GM19238 (cell line): ENCODE measurements at regions not wholly inside any gene's neighbourhood (a gene's known extent, or its start where the extent isn't known, plus 50 kb on each side); places are given as distances from the start of the nearest gene placed in this dataset.
"Not testable (repeated sequence)": the region's sequence is repeated elsewhere in the genome, so short reads cannot be mapped to it uniquely, and the experiment has no call there.

ENCODE experiments used
- DNase-seq: peaks from one replicate; pipeline ENCODE4 v3.0.0; 2011; ENCODE audit warnings: low spot score; ENCODE audit not compliant: insufficient read length

DNA sequence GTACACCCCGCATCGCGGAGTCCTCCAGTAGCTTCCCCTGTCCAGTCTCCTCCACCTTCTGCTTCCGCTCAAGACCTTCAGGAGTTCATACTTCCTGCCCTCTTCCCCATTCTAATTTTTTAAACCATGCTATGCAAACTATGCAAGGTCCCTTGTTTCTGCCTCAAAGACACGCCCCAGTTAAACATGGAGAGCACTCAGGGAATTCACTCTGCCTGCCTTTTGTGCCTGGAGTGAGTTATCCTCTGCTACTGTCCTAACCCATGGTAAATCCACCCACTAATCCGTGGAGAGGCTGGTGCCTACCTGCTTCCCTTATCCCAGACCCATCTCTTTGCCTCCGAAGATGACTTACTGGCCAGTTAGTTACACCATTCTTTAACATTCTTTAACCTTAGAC lies 473.7 kb upstream of the JARID2 start:
- no peak for DNase-seq

DNA sequence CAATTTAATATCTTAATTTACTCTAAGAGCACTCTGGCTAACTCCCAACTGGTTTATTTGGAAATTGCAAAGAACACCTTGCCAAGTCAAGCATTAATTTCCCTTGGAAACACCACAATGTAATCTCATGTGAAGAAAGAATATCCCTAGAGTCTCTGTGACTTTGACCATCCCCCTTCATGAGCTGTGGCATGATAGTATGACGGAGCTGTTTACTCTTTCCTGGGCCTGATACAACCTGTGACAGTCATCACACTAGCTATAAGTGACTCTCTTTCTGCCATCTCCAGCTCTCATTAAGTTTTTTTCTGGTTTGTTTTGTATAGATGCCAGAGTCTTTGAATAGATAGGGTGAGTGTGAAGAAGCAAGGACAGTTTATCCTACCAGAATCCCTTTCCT lies 470.3 kb upstream of the JARID2 start:
- DNase-seq, result no peak

DNA sequence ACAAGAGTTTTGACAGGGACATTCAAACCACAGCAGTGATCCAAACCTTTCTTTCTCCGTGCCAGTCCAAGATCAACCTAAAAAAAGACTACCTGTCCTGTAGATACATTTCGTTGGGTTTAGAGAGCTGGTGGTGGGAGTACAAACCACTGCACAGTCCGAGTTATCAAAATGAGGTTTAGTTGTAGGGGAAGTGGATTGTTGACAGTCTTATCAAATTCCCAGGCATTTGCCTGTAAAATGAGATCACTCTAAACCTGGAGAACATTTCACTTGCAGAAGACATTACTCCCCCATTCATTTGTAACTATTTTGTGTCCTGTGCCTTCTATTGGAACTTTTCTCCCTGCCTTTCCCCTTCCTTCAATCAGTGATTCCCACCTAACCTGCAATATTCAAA lies 469.6 kb upstream of the JARID2 start:
- no peak for DNase-seq

DNA sequence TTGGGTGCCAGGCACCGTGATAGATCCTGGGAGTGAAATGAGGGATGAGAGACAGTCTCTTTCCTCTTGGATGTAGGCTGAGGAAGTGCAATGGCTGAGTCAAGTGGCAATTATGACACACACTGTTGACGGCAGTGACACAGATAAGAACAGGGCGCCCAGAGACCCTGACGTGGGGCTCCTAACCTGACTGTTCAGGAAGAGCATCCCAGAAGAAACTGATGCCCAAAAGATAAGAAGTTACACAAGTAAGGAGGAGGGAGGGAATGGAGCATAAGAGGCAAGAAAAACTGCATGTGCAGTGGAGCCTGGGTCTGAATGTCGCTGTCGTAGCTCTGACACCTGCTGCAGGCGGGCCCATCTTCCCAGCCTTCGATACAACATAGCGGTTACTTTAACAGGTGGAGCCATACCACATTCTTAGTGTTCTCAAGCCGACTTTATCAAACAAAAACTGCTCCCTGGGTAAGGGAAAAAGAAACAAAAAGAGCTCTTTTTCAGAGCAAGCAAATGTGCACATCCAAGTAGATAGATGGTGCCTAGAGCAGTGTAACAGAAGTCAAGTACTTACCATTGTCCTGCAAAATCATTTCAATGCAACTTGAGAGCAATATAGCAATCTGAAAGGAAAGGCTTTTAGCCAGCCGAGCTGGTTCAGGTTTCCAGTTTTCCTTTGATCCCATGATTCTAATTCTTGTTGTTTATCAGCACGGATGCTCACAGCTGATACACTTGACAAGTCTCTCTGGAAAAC lies 463.9 kb upstream of the JARID2 start:
- no peak for DNase-seq

DNA sequence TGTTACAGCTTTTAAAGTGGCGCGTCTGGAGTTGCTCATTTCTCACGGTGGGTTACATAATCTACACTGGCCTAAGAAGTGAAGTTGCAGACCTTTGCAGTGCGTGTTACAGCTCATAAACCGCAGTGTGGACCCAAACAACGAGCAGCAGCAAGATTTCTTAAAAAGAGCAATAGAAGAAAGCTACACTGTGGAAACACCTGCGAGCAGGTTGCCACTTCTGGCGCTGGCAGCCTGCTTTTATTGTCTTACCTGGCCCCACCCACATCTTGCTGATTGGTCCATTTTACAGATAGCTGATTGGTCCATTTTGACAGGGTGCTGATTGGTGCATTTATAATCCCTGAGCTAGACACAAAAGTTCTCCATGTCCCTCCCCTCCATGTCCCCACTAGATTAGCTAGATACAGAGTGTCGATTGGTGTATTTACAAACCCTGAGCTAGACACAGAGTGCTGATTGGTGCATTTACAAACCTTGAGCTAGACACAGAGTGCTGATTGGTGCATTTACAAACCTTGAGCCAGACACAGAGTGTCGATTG lies 462.9 kb upstream of the JARID2 start:
- not testable (repeated sequence) for DNase-seq

DNA sequence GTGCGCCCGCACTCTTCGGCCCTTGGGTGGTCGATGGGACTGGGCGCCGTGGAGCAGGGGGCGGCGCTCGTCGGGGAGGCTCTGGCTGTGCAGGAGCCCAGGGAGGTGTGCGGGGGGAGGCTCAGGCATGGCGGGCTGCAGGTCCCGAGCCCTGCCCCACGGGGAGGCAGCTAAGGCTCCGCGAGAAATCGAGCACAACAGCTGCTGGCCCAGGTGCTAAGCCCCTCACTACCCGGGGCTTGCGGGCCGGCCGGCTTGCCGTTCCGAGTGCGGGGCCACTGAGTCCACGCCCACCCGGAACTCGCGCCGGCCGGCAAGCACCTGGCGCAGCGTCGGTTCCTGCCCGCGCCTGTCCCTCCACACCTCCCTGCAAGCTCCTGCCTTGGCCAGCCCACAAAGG lies 462.3 kb upstream of the JARID2 start:
- DNase-seq, result no peak

DNA sequence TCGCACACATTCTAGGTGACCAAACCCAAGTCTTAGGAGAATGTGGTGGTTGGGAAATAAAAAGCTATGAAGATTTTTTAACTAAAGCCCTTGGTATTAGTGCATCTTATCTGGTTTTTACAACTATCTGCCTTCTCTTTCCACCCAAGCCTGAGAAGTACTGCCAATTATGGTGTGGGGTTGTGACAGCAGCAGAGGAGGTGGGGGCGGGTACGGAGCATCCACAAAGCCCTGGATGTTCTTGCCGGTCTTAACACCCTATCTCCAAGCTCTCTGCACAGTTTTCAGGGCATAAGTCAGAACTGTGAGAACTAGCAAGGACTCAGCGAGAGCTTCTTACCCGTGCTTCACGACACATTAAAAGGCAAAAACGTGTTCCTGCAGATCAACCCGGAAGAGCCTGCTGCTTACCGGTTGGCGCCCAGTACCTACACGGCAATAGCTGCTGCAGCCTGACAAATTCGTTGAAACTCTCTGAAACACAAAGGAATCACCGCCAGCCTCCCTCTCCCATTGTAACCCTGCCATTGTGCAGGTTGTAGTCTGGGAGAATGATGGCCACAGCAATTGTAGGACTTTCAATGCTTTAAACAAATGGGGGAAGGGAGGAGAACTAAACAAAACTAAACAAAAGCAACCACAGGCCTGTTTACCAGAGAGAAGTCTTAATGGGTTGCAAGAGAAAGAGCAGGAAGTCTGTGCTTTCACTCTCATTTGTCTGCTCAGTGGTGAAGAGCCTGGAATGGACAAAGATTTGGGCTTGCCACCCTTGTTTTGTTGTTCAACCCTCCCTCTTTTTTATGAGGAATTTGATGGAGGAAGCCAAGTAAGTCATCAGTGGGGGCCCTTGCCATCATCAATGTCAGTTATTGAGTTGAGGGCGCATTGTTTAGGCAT lies 461.0 kb upstream of the JARID2 start:
- DNase-seq, result no peak

DNA sequence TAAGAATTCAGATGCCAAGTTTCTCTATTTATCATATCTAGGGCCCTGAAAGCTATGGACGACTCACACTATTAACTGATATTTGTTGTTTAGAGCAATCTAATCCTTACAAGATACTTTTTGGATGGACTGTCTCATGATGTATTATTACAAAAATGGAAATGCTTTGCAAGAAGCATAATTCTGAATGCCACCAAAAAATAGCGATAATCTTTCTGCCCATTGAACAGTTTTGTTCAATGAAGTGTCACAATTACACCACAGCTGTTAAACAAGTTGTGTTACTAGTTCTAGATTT lies 460.4 kb upstream of the JARID2 start:
- DNase-seq, result no peak

DNA sequence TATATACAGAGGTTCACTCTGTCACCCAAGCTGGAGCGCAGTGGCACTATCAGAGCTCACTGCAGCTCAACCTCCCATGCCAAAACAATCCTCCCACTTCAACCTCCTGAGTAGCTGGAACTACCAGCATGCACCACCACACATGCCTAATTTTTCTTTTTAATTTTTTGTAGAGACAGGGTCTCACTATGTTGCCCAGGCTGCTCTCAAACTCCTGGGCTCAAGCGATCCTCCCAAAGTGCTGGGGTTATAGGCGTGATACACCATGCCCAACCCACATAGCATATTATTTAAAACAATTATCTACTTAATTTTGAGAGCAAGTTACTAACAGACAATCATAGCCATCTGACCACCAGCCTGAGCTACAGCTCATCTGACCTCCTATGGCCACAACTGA lies 459.9 kb upstream of the JARID2 start:
- DNase-seq, result no peak

DNA sequence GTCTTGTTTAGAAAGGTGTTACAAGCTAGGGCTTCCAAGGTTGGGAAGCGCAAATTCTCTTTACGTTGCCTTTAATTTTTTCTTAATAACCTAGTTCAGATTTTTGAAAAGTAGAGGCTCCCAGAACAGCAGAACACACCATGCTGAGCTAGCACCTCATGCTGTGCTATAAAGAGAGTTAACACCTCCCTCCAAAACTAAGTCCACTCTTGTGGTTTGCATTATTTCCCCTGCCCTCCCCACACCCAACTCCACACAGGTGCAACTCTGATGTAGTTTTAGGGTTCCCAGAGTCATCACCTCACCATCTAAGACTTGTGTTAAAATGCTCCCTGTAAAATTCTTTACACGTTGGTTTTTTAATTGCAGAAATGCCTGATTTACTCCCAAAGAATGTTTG lies 459.4 kb upstream of the JARID2 start:
- DNase-seq, result no peak

DNA sequence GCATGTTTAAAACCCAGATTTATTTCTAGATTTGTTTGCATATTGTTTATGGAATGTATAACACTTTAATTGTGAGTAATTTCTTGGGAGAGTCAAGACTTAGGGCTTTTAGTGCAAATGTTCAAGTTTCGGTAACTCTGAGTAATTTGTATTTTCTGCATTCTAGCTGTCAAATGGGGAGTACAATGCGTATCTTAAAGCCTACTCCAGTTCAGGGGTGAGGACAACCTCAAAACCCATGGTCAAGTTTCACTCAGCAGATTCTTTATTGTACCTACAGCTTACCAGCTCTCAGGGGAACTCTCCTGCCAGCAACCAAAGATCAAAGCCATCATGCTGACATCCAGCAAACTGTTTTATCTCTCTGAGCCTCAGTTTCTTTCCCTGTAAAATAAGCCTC lies 458.6 kb upstream of the JARID2 start:
- DNase-seq, result no peak

DNA sequence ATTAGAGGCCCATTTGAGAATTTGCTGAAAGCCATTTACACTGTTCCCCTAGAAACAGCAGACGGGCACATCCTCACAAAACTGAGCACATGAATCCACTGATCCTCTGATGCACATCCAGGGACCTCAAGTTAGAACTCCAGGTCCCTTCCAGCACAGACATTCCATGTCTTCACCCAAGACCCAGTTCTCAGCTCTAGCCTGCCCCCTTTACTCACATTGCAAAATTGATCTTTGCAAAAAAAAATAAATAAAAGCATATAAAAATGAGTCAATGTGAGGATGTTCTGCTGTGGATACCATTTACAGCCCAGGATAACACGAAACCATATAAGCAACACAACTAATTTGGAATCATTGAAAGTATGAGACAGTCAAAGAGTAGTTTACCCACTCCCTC lies 458.2 kb upstream of the JARID2 start:
- DNase-seq, result no peak

DNA sequence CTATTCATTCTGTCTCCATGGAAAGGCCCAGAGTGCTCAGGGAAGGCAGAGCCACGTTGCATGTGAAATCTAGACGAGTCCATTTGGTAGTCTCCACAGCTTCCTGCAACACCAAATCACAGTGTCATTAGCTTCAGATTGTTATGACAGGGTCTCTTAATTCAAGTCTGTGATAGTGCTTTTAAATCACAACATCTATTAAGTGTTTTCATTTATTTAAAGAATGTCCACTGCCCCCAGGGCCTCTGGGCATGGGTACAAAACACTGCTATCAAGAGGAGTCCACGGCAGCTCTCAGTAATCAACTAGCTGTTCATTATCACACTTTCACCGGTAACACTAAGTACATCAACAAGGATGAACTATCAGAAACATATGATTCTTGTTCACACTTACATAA lies 455.9 kb upstream of the JARID2 start:
- DNase-seq, result no peak

DNA sequence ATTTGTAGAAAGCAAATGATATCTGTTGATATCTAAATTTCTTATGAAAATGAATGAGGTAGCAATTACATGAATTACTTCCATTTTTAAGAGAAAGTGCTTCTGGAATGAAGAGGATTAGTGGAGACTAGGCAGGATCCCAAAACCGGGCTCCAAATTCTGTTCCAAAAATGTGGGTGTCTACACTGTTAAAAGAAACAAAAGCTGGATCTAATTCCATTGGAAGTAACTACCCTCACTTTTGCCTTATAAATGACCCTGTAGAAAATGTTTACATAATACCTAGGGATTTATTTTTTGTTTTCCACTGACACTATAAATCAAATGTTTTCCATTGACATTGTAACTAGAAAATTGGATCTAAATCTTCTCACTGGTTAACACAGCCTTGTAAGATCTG lies 454.9 kb upstream of the JARID2 start:
- no peak for DNase-seq

DNA sequence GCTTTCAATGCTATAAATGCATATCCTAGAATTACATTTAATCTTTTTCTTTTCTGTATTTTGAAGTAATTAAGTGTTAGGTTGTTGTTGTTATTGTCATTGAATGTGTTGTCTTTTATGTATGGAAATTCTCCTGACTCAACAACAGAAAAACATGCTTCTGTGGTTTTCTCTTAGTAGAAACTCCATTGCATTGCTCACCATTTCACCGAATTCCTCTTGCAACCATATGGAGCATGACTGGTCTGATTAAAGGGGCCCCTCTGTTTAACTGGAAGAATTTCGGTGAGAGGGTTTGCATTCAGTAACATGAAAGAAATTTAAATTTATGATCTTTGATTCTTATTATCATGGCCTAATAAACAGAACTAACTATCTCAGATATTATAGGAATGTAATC lies 454.3 kb upstream of the JARID2 start:
- no peak for DNase-seq

DNA sequence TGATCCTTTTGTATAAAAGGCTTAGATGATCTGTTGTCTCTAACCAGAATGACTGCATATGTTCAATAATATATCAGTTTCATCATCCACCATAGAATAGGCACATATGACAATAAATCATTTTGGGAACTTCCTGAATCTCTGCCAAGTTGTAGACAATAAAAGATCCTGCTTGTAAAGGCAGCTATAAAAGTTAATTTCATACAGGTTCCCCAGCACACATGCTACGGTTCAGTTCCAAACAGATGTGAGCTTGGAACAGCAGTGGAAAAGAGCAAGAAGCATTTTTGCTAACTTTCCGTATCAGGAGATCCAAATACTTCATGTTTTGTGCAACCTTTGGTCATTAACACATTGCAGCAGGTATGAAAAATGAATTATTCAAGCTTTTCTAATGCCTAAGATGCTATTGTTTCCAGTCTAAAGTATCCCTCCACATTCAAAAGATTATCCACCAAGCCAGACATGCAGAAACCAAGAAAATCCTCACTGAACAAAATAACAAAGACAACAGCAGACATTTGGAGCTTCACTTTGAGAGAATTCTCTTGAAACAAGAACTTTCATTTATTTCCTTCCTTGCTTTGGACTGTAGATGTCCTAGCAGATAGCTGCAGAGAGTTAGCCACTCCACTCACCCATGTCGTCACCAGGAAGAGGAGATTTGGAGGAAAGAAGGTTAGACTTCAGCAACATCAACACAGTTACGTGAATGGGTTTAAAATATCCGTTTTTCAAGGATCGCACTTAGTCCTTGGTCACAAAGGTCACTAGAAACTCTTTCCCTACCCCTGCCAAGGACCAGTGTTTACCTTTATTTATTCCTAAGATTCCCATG lies 453.5 kb upstream of the JARID2 start:
- no peak for DNase-seq

DNA sequence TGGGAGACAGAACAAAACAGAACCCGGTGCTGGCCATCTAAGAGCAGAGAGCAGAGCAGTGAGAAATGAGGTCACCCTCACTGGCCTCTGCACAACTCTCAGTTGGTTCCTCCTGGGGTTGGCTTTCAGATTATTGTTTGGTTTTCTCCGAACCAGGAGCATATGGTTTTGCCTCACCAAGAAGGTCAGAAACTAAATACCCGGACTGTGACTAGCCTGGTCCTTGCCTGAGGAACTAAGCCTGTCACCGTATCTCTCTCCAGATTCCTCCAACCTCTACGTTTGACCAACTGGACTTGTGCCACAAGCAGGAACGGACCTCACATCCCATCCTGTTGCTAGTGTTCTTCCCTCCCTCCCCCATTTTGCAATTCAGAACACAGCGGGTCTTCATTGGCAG lies 450.4 kb upstream of the JARID2 start:
- DNase-seq, result no peak

DNA sequence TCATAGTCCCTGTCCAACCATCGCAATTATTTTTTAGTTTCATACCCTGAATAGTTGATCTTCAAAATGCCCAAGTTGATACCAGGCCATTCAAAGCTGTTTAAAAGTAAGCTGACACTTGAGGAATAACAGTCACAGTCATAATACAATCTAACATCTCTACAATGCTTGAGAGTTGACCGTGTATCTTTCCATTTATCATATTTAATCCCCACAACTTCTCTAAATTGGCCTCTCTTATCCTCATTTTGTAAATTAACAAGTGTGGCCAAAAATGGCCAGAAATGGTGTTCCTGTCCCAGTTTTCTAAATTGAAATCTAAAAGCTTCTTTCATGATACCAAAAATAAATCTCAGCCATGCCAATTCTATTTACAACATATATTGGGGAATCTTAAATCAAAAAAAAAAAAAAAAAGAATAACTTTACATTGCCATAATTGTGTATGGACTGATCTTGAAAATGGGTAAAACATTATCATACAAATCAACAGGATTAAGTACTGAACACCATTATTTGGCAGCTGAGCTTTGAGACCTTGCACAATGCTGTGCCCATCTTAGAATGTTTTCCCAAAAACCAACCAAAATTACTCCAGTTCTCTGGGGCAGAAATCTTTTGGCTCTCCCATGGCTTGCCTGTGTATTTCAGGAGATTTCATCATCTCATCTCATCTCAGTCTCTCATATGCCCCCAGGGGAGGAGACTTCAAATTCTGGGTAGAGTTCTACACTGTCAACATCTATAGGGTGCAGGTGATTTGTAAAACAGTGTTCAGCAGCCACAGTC lies 448.7 kb upstream of the JARID2 start:
- DNase-seq, result no peak

DNA sequence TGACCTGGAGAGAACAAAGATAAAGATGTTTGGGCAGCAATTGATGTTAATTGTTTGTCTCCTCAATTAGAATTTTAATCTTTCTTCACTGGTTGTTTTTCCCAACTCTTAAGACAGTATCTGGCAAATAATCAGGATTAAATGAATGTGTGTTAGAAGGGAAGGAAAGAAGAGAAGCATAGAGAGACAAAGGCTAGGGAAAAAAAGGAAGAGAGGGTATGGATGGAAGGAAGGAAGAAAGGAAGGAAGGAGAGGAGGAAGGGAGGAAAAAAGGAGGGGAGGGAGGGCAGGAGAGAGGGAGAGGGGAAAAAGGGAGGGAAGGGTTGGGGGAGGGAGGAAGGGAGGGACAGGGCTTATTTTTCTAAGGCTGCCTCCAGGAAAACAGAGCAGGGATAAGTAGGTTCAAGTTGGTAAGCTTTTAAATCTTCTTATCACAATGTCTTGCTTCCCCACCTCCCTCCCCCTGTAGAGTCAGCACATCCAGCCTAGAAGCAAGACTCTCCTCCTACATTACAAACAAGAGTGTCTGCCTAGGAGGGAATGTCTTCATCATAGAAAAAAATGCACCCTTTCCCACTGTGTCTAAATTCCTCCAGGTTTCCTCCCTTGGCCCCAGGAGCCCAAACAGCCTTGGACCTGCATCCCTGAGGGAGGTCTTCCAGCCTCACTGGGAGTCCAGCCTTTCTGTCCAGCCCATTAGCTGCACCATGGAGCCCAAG lies 447.8 kb upstream of the JARID2 start:
- no peak for DNase-seq

DNA sequence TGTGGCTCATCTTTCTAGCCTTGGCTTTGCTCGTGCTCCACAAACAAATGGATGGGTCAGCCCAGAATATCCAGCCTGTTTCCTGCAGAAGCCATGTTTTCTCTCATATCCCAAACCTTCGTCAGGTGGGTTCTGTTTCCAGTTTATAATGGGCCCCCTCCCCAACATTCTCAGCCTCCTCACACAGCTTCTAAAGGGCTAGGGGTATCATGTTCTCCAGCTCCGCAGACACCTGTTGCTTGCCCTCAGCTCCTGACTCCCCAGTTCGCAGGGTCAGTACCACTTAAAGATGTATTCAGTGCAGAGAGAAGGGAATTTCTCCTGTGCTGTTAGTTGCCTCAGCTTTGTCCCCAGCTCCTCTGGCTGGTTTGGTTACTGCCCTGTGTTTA lies 447.3 kb upstream of the JARID2 start:
- DNase-seq, result no peak
